ENCODE measurements at regions not wholly inside any gene's neighbourhood (a gene's known extent, or its start where the extent isn't known, plus 50 kb on each side); places are given as distances from the start of the nearest gene placed in this dataset.
"Not testable (repeated sequence)": the region's sequence is repeated elsewhere in the genome, so short reads cannot be mapped to it uniquely, and the experiment has no call there.

DNA sequence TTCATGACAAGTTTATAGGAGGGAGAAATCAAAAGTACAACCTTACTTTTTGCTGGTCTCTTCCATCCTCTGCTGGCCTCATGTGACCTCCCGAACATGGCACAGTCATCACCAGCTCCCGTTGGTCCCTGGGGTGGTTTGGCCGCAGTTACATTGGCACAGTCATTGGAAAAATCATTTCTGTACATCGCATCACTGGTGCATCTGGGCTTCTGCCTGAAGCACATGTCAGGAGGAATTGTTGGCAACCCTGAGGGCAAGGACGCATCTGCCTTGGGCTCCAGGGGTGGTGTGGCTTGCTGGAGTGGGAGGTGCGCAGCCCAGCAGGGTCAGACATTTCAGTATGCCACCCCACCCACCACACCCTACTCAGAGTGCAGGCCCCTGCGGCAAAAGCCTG, 162.9 kb upstream of the SLC24A3 start:
- no peaks in the 10 kb centered on the region for H3K9me3 ChIP-seq (ENCODE audit: control insufficient read depth in 1 of 2, insufficient read depth in 1 of 2, low read depth in 1 of 2, low read length in 2 of 2)
- H2AFZ ChIP-seq (ENCODE audit: low read depth, low read length, poor library complexity, severe bottlenecking) = no peak overlapping the region
- H3K4me3 ChIP-seq (replicated peaks in 1 of 2; ENCODE audit: low read depth in 1 of 2, low read length in 2 of 2) = no peak overlapping the region
- DNase-seq (ENCODE audit: low read depth, low spot score) (no peak), ATAC-seq (no peak)
- CTCF ChIA-PET = no interaction called here
- no peaks in the 10 kb centered on the region for H3K79me2 ChIP-seq (ENCODE audit: insufficient read depth, low read length)
- H4K20me1 ChIP-seq (ENCODE audit: insufficient read depth) = no peaks in the 10 kb centered on the region
- intact Hi-C loops (cut with micrococcal nuclease) = no loop called here
- RAD21 ChIA-PET (ENCODE audit: low non-redundant PET in 1 of 2, low total read pairs in 2 of 2, uncharacterized antibody in 2 of 2, unreplicated experiment in 2 of 2) = no interaction called here
- H3K4me2 ChIP-seq (ENCODE audit: low read length) = no peak overlapping the region
- no TSS peak for BruUV-seq (replicated peaks)
- TF ChIP-seq SP1 (IDR thresholded peaks at IDR 0.05; ENCODE audit: low read depth) = no peak
- POLR2A ChIA-PET = no interaction called here
- H3K27me3 ChIP-seq (ENCODE audit: insufficient read depth, low read length) = no peaks in the 10 kb centered on the region
- no peaks in the 10 kb centered on the region for H3K9me2 ChIP-seq (ENCODE audit: insufficient read depth)
- H3K36me3 ChIP-seq (ENCODE audit: control insufficient read depth in 1 of 2, insufficient read depth in 2 of 2, low read length in 2 of 2) = no peaks in the 10 kb centered on the region
- no peak overlapping the region for H3K27ac ChIP-seq (ENCODE audit: low read depth, low read length)
- peaks cover 0 to 9% of the 10 kb centered on the region in 2 experiments; a peak in 1 of 4 replicates for H3K4me1 ChIP-seq (ENCODE audit: control insufficient read depth in 1 of 2, insufficient read depth in 2 of 2, low read length in 2 of 2)
- H3K9ac ChIP-seq (ENCODE audit: low read length) = no peak overlapping the region

DNA sequence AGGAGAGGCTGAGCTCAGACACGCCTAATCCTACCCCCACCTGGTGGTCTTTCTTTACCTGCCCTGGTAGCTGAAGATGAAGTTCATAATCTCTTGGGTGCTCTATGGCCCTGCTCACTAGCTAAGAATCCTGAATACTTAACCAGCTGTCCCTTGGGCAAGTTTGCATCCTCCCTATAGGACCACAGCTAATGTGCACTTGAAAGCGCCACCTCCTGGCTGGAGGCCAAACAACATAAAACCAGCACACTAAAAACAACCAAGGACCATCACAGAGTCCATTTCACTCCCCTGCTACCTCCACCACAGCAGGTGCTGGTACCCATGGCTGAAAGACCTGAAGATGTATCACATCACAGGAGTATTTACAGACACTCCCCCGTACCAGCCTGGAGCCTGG, 155.5 kb upstream of the SLC24A3 start:
- H3K4me3 ChIP-seq (replicated peaks in 1 of 2; ENCODE audit: low read depth in 1 of 2, low read length in 2 of 2) = no peak overlapping the region
- H3K9me2 ChIP-seq (ENCODE audit: insufficient read depth) = no peaks in the 10 kb centered on the region
- no peaks in the 10 kb centered on the region for H3K79me2 ChIP-seq (ENCODE audit: insufficient read depth, low read length)
- H4K20me1 ChIP-seq (ENCODE audit: insufficient read depth) = no peaks in the 10 kb centered on the region
- TF ChIP-seq, protein P1, sequence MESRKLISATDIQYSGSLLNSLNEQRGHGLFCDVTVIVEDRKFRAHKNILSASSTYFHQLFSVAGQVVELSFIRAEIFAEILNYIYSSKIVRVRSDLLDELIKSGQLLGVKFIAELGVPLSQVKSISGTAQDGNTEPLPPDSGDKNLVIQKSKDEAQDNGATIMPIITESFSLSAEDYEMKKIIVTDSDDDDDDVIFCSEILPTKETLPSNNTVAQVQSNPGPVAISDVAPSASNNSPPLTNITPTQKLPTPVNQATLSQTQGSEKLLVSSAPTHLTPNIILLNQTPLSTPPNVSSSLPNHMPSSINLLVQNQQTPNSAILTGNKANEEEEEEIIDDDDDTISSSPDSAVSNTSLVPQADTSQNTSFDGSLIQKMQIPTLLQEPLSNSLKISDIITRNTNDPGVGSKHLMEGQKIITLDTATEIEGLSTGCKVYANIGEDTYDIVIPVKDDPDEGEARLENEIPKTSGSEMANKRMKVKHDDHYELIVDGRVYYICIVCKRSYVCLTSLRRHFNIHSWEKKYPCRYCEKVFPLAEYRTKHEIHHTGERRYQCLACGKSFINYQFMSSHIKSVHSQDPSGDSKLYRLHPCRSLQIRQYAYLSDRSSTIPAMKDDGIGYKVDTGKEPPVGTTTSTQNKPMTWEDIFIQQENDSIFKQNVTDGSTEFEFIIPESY (IDR thresholded peaks at IDR 0.05; ENCODE audit: extremely low read depth, insufficient replicate concordance, low read length) = no peak
- TF ChIP-seq, protein P2, sequence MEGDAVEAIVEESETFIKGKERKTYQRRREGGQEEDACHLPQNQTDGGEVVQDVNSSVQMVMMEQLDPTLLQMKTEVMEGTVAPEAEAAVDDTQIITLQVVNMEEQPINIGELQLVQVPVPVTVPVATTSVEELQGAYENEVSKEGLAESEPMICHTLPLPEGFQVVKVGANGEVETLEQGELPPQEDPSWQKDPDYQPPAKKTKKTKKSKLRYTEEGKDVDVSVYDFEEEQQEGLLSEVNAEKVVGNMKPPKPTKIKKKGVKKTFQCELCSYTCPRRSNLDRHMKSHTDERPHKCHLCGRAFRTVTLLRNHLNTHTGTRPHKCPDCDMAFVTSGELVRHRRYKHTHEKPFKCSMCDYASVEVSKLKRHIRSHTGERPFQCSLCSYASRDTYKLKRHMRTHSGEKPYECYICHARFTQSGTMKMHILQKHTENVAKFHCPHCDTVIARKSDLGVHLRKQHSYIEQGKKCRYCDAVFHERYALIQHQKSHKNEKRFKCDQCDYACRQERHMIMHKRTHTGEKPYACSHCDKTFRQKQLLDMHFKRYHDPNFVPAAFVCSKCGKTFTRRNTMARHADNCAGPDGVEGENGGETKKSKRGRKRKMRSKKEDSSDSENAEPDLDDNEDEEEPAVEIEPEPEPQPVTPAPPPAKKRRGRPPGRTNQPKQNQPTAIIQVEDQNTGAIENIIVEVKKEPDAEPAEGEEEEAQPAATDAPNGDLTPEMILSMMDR (IDR thresholded peaks at IDR 0.05 in 2 of 3, conservative IDR thresholded peaks at IDR 0.05 in 1 of 3; ENCODE audit: borderline replicate concordance in 1 of 3, insufficient read depth in 1 of 3, low read depth in 2 of 3, low read length in 2 of 3) = peak in 1 of 3 experiments; percentile 43; a peak in 2 of 6 replicates
- TF ChIP-seq CBX3 (IDR thresholded peaks at IDR 0.05; ENCODE audit: low read depth) (no peak), TCF7L2 (IDR thresholded peaks at IDR 0.05; ENCODE audit: borderline replicate concordance, extremely low read depth, insufficient read depth, insufficient read length) (no peak)
- ChIA-PET CTCF (no interaction called here), RAD21 (ENCODE audit: low non-redundant PET in 1 of 2, low total read pairs in 2 of 2, uncharacterized antibody in 2 of 2, unreplicated experiment in 2 of 2) (no interaction called here), POLR2A (no interaction called here)
- DNase-seq (ENCODE audit: low read depth, low spot score) (no peak), ATAC-seq (no peak)
- no peak overlapping the region for H2AFZ ChIP-seq (ENCODE audit: low read depth, low read length, poor library complexity, severe bottlenecking)
- no peak overlapping the region for H3K4me2 ChIP-seq (ENCODE audit: low read length)
- no peaks in the 10 kb centered on the region for H3K36me3 ChIP-seq (ENCODE audit: control insufficient read depth in 1 of 2, insufficient read depth in 2 of 2, low read length in 2 of 2)
- H3K27ac ChIP-seq (ENCODE audit: low read depth, low read length) = no peak overlapping the region
- BruUV-seq (replicated peaks) = no TSS peak
- no peaks in the 10 kb centered on the region for H3K9me3 ChIP-seq (ENCODE audit: control insufficient read depth in 1 of 2, insufficient read depth in 1 of 2, low read depth in 1 of 2, low read length in 2 of 2)
- H3K4me1 ChIP-seq (ENCODE audit: control insufficient read depth in 1 of 2, insufficient read depth in 2 of 2, low read length in 2 of 2) = no peaks in the 10 kb centered on the region
- no peak overlapping the region for H3K9ac ChIP-seq (ENCODE audit: low read length)
- intact Hi-C loops (cut with micrococcal nuclease) = no loop called here
- no peaks in the 10 kb centered on the region for H3K27me3 ChIP-seq (ENCODE audit: insufficient read depth, low read length)

DNA sequence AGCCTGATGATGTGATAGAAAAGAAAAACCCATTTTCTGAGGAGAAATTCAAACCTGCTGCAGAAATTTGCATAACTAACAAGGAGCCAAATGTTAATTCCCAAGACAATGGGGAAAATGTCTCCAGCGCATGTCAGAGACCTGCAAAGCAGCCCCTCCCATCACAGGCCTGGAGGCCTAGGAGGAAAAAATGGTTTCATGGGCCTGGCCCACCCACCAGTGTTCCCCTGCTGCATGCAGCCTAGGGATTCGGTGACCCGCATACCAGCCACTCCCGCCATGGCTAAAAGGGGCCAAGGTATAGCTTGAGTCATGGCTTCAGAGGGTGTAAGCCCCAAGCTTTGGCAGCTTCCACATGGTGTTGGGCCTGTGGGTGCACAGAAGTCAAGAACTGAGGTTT, 147.7 kb upstream of the SLC24A3 start:
- DNase-seq (ENCODE audit: low read depth, low spot score); CTCF ChIA-PET: not testable (repeated sequence)

More for the DNA sequence above, 147.7 kb upstream of the SLC24A3 start:
- H3K4me3 ChIP-seq (replicated peaks in 1 of 2; ENCODE audit: low read depth in 1 of 2, low read length in 2 of 2); H3K27me3 ChIP-seq (ENCODE audit: insufficient read depth, low read length); BruUV-seq (replicated peaks); H2AFZ ChIP-seq (ENCODE audit: low read depth, low read length, poor library complexity, severe bottlenecking); H3K9me3 ChIP-seq (ENCODE audit: control insufficient read depth in 1 of 2, insufficient read depth in 1 of 2, low read depth in 1 of 2, low read length in 2 of 2); intact Hi-C loops (cut with micrococcal nuclease); H3K9me2 ChIP-seq (ENCODE audit: insufficient read depth); H3K79me2 ChIP-seq (ENCODE audit: insufficient read depth, low read length); H4K20me1 ChIP-seq (ENCODE audit: insufficient read depth); H3K36me3 ChIP-seq (ENCODE audit: control insufficient read depth in 1 of 2, insufficient read depth in 2 of 2, low read length in 2 of 2); RAD21 ChIA-PET (ENCODE audit: low non-redundant PET in 1 of 2, low total read pairs in 2 of 2, uncharacterized antibody in 2 of 2, unreplicated experiment in 2 of 2); POLR2A ChIA-PET; H3K4me2 ChIP-seq (ENCODE audit: low read length); H3K4me1 ChIP-seq (ENCODE audit: control insufficient read depth in 1 of 2, insufficient read depth in 2 of 2, low read length in 2 of 2); H3K27ac ChIP-seq (ENCODE audit: low read depth, low read length); ATAC-seq; H3K9ac ChIP-seq (ENCODE audit: low read length): not testable (repeated sequence)
